Stimulated activated CD8-positive, alpha-beta memory T cell treated with anti-CD3 and anti-CD28 coated beads, Interleukin-15, amount 100 ng/mL, for 48 hours (primary cell): ENCODE measurements at regions not wholly inside any gene's neighbourhood (a gene's known extent, or its start where the extent isn't known, plus 50 kb on each side); places are given as distances from the start of the nearest gene placed in this dataset.
"Not testable (repeated sequence)": the region's sequence is repeated elsewhere in the genome, so short reads cannot be mapped to it uniquely, and the experiment has no call there.

Experiments
- DNase-seq, 2 donors: peaks; one replicate each; pipeline ENCODE4 v3.0.0-alpha.2; 2020; ENCODE audit warnings: low read depth in 2 of 2

DNA sequence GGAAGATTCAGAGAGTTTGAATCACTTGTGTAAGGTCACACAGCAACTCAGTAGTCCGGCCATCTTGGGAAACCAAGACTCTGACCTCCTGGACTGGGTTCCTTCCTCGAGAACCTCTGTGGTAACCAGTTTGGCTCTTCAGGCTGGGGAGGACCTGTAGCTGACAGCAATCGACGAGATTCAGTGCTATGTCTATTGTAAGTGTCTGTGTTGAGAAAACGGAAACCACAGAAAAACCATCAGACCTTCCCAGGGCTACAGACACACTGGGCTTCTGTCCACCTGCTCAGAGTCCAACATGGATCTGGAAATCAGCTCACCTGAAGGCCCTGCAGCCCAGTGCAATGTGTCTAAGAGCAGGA lies 403.7 kb downstream of the RPS24 start:
- DNase-seq, result no peak

DNA sequence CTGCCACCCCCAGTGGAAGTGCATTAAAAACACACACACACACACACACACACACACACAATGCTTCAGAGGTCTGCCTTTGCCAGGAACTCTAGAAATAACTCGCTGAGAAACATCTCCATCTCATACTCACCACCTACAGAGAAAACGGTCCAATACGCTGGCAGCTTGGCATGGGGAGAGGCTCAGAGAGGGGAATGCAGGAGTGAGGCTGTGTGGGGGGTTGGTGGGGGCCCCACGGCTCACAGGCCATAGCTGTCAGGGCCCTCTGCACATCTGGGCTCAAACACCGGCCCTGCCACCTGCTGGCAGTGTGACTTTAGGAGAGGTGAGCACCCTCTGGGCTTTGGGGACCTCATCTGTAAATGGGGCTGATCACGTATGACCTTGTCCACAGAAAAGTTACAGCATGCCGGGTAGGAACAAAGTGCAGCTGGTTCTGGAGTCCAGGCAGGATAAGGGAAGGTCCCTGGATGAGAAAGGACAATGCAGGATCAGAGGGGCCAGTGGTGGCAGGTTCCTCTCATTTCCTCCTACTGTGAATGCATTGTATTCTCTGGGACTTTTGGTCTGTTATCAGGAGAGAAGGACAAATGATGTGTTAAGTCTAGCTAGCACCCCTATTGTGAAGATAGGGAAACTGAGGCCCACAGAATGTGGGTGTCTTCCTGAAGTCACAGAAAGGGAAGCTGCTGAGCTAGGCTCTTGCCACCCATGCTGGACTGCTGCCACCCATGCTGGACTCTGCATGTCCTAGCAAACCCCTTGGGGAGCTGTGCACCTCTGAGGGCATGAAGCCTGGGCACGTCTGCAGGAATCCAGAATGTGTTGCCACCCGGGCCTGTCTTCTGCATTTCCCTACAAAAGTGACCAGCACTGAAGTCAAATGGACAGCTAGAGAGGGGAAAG lies 404.6 kb downstream of the RPS24 start:
- DNase-seq, result no peak

DNA sequence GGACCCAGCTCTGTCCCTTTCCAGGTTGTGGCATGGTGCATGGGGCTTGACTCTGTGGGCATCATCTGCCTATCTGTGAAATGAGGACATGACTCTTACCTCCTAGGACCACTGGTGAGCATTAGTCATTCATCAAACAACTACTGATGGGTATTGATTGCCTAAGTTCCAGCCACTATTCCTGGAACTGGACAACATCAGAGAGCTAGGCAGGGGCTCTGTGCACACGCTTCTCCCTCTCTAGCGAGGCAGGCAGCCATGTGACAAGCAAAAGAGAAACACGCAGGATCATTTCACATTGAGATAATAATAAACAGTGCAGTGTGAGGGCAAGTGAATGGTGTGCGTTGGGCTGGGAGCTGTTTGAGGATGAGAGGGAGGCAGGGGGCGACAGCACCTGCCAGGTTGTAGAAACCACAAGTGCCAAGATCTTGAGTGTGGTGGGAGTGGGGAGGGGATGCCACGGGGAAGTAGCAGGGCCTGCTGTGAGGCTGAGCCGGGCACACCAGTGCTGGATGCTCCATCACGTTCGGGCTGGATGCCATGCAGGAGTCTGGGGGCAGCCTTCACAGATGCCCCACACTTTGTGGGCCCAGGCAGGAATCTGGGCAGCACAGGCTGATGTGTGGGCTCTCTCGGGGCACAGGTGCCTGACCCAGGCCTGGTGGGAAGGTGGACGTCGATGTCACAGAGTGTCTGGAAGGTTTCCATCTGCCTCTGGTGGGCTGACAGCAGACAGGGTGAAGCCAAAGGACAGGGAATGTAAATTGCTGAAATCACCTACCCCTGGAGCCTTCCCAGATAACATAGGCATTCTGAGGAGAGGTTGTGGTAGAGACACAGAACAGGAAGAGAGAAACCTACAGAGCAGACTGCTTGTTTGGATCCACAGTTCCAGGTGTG lies 405.5 kb downstream of the RPS24 start:
- DNase-seq, result no peak

DNA sequence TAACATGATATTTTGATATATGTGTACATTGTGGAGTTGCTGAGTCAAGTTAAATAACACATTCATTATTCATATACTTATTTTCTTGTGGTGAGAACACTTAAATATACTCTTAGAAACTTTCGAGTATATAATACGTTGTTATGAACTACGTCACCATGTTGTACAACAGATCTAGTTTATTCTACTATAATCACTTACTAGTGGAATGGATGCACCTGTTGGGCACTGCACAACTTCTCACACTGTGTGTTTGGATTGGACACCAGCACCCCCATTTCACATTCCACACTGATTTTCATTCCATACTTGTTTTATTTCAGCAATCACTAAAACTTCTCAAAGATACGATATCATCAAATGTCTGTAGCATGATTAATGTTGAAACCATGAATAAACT lies 407.3 kb downstream of the RPS24 start:
- no peak for DNase-seq

DNA sequence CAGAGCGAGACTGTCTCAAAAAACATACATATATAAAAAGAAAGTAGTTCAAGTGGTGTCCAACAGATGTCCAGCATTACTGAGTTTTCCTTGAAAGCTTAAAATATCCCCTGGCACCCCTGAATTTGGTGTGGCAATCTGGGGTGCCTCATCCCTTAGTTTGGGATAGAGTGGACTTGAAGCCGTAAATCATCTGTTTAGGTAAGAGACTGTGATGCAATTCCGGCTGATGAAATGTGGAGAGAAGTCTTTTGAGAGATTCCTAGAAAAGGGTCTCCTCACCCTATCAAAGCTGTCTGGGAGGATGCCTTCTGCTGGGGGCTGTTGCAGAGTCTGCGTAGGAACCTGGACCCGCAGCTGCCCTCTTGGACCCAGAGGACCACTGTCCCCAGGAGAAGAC lies 408.0 kb downstream of the RPS24 start:
- DNase-seq, result no peak

DNA sequence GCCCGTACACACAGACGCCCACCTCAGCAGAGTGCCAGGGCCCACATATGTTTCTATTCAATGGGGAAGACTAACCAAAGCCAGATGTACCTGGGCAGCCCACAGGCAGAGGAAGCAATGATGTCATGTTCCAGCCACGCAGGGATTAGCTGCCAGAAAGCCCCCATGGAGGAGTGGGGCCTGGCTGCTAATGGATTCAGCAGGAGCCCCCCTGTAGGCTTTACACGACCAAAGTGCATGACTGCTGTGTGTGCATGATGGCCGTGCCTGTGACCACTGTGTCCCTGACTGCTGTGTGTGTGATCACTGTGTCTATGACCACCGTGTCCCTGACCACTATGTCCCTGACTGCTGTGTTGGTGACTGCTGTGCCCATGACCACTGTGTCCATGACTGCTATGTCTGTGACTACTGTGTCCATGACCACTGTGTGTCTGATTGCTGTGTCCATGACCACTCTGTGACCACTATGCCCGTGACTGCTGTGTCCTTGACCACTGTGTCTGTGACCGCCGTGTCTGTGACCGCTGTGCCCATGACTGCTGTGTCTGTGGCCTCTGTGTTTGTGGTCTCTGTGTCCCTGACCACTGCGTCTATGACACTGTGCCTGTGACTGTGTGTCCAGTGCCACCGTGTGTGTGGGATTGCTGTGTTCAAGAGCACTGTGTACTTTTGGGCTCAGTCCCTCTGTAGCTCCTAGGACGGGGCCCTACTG lies 409.3 kb downstream of the RPS24 start:
- no peak for DNase-seq

DNA sequence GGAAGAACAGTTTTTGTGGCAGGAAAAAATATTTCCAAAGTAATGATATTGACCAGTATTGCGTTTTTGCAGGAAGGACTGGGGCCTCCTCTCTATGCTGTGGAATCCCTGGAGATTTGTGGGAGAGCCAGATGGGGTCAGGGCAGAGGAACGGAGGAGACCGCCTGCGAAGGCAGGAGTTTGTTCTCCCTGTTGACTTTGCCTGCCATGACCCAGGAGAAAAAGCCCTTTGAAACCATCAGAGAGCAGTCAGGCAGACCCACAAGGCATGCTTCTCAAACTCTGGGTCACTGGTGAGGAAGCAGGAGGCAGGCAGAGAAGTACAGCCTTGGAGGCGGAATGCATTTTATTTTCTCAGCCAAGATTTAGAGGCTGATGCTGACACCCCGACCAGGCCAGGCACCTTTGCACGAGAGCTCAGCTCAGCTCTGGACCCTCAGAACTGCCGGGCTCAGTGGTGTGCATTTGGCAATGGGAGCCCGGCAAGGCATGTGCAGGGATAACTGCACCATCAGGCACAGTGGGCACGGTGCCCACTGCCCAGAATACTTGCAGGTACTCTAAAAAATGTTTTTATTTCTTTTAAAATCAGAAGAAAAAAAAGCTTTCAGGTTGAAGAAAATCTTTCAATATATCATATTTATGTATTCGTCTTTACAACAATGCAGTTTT lies 410.4 kb downstream of the RPS24 start:
- DNase-seq, result no peak

DNA sequence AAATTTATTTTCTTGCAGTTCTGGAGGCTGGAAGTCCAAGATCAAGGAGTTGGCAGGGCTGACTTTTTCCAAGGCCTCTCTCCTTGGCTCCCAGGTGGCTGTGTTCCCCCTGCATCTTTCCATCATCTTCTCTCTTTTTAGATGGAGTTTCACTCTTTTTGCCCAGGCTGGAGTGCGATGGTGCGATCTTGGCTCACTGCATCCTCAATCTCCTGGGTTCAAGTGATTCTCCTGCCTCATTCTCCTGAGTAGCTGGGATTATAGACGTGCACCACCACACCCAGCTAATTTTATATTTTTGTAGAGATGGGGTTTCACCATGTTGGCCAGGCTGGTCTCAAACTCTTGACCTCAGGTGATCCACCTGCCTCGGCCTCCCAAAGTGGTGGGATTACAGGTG lies 411.1 kb downstream of the RPS24 start:
- DNase-seq, result not testable (repeated sequence)

DNA sequence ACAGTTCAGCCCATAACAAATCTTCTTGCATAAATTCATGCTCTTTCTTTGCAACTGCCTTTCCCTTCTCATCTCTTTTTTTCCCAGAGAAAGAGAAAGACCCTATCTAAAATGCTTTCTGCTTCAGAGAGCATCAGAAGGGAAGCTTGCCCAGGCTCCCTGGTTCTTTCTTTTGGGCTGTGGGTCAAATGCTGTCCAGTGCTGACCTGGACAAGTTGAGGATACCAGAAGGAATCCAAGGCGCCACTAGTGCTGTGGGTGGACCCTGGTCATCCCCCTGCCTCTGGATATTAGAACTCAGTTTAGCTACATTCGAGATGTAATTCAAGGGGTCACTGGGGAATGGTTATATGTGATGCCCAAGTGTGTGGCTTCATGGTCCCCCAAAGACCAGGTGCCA lies 411.6 kb downstream of the RPS24 start:
- DNase-seq, result no peak

DNA sequence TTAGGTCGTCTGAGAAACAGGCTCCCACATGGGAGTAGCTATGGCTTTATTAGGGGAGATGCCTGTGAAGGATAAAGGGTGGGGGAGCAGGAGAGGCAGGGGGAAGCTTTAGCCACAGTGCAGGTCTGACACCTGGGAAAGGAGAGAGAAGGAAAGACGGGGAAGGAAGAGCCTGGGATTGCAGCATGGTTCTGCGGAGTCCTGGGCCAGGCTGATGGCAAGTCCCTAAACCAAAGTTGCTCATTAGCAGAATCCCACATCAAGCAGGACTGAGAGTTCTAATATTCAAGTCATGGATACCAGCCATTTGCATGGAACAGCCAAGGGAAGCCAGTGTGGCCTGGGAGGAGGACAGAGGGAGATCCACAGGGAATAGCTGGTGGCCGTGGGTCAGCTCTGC lies 414.8 kb downstream of the RPS24 start:
- no peak for DNase-seq

DNA sequence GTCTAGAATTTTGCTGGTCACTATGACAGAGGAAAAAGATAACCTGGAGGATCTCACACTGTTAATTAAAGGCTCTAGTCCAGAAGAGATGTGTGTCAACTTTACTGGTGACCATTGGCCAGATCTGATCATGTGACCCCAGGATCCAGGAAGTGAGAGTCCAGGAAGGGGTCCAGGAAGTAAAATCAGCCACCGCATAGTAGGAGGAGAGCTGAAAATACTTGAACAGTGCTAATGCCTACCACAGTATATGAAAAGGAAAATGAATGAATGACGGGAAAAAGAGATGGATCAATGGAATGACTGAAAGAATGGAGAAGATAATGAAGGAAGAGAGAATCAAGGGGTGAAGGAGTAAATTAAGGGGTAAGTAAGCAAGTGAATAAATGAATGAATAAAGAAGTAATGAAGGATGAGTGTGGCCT lies 415.3 kb downstream of the RPS24 start:
- no peak for DNase-seq

DNA sequence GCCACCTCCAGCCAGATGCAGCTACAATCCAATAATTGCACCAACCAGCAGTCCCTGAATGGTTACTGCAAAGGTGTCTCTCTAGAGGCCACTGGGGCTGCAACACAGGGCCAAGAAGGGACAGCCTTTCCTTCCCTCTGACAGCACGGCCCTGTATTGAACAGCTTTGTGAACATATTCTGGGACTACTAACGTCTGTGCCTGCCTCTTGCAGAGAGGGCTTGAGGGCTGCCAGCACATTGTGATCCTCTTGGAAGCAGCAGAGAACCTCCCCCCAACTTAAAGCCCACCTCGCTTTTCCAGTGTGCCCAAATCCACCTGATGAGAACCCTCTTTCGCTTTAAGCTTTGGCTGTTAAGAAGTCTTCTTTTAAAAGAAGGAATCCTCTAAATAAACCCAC lies 415.9 kb downstream of the RPS24 start:
- DNase-seq, result no peak

DNA sequence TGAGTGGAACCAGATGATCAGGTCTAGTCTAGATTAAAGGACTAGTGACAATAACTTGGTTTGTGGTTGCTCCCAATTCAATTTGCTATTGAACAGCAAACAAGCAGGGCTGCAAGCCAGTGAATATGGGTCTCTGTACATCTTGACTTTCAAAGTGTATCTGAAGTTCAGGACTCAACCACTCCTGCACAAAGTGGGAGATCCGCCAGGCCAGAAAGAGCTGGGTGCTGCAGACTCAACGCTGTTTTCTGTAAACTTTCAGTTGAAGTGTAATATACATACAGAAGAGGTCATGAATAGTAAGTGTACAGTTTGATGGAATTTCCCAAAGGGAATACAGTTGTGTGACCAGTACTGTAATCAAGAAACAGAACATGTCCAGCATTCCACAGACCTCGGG lies 416.6 kb downstream of the RPS24 start:
- DNase-seq, result no peak

DNA sequence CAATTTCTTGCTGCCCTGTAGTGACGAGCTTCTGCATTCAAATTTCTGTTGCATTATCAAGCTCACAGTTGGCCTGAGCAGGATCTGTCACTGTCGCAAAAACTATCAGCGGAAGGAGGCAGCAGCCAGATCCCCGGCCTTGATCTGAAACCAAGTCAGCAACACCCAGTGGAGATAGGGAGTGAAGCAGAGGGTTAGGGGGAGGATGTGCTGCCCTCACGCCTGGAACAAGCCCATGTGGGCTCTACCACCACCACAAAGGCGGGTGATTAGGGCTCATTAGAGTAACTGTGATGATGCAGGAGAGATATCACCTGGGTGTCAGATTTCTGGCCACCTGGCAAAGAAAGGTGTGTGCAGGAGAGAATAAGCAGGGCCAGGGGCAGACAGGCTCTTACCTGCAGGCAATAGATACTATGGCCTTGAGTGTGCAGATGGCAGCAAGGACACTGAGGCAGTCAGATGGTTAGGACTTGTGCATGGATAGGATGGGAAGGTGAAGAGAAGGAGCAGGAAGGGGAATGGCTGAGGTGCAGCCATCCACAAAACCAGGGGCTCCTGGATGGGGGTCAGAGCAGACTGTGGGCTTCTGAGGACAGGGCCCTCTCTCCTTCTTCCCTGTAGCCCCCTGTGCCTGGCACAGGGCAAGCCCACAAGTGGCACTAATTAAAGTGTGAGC lies 417.3 kb downstream of the RPS24 start:
- DNase-seq, result no peak

DNA sequence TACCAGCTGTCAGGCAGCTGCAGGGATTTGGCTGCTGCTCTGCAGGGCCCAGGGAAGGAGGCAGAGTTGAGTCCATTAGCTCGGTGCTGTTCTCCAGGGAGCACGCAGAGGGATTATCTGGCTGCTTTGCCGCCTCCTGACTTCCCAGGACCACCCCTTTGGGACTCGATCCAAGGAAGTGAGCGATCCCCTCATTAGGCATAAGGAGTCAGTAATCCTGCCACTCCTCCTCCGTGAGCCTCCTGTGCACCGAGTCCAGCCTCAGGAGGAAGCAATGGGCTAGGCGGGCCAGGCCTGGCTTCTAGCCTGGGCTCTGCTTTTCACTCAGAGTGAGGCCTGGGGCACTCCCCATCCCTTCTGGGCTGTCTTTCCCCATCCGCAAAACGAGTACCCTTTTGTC lies 417.9 kb downstream of the RPS24 start:
- DNase-seq, result no peak

DNA sequence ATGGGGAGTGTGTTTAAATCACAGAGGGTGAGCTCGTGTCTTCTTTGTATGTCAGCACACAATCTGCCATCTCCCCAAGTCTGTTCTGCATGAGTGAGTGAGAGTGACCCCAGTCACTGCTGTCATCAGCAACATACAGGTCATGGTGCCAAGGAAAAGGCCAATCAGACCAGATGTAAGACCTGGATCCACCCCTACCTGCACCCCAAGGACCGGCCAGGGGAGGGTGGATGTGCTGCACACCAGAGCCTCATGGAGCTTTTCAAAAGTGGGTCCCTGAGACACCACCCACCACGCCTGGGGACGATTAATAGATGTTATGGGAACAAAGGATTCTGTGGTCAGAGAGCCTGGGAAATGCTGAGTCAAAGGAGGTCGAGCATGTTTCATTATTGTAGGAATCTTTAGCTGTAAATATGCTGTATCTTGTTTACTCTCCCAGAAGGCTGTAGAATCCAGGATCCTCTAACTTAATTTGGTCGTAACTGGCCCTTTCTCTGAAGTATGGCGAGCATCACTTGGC lies 420.5 kb downstream of the RPS24 start:
- DNase-seq, result no peak

DNA sequence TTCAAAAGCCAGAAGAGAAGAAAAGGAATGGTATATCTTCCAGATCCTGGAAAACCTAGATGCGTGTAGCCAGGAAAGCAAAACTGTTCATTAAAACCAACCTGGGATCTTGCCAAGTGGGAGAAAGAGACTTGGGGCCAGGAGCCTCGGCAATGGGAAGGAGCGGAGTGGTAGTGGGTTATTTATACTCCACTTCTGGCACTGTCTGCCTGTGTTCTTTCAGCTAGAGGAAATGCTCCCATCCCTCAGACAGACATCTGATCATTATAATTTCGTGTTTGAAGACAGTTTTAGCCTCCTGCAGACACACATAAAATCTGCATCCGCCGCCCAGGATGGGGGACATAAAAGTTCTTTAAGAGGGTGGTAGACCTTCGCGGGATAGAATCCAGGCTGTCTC lies 421.6 kb downstream of the RPS24 start:
- DNase-seq, result no peak

DNA sequence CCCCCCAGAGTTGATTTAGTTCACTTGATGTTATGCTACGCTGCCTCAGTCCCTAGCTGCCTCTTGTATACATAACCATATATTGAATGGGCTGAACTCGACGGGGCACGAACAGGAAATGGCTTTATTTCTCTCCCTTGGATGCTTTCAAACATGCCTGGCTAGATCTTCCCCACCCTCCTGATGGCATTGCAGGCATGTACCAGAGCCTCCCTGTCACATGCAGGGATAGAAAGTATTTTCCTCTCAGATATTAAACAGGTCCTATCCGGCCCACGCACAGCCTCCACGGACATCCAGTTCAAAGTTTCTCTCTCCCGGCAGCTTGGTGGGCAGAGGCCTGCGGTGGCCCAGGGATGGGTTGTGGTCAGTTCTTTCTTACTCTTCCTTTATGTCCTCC lies 422.1 kb downstream of the RPS24 start:
- no peak for DNase-seq

DNA sequence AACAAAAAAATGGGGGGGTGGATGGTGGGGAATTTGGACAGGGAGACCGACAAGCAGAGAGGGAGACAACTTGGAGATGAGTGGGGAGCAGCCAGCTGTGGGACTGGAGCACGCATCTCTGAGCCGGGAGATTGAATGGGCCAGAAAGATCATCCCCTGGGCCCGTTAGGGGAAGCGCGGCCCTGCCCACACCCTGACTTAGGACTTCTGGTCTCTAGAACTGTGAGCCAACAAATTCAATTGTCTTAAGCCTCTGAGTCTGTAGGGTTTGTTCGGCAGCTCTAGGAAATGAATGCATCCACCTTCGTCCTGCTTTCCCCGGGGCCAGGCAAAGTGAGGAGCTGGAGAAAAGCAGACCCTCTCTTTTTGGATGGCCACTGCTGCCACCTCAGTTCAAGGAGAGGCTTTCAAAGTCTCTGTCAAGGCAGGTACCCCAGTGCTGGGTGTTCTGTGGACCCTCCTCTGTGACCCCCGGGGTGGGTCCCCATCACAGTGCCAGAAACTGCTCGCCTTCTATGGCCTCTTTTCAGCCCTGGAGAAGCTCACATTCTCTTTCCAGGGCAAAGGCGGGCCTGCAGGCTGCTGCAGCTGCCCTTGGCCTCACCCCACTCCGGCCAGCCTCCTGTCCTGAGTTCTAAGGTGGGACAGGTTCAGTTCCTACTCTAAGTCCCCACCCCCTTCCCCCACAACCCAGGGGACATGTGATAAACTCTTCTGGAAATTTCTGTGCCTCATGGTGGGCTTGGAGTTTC lies 423.2 kb downstream of the RPS24 start:
- no peak for DNase-seq

DNA sequence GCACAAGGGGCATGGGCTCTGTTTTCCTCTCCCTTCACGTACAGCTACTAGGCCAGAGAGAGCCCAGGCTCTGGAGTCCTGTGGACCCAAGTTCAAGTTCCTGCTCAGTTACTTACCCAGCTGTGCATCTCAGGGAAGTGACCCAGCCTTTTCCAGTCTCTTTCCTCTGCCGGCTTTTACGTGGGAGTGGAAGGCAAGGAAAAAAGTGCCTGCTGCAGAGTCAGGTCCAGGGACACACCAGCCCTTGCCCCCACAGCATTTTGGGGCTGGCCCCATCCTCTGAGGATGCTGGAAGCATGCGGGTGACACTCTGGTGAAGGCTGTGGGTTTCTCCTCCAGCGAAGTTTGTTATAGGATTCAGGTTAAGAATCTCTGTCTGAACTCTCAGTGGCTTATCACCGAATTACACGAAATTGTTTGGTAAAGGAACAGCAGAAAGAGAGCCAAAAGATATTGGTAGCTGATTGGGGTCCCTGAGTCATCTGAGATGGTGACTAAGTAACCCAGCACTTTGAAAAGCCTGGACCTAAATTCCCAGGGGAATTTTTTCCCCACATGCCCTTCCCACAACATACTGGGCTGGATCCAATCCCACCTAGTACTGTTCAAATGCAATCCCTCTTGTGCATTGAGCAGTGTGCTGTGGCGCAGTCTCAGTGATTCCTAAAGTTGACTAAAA lies 424.3 kb downstream of the RPS24 start:
- no peak for DNase-seq
